ENCODE measurements at regions not wholly inside any gene's neighbourhood (a gene's known extent, or its start where the extent isn't known, plus 50 kb on each side); places are given as distances from the start of the nearest gene placed in this dataset.

DNA sequence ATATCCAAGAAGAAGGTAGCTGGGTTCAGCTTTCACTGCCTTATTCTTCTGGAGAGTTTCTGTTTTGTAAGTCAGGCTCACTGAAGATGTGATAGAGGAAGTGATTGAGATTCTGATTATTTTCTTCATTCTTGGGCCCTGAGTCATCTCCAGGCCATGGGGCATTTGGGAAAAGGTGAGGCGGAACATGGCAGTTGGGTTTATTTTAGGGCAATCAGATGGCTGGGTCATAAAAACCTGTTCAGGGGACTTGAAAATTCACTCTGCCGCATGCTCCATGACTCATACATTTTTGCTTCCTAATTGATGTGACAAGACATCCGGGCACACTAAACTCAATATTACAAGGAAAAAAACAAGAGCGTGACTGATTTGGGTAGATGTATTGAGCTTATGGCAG, 265.7 kb upstream of the KLF4 start:
- H3K36me3 ChIP-seq (ENCODE audit: control insufficient read depth in 3 of 3, insufficient read depth in 3 of 3, low read length in 3 of 3), result no peaks in the 10 kb centered on the region
- H3K4me1 ChIP-seq (ENCODE audit: control insufficient read depth in 3 of 3, insufficient read depth in 3 of 3, low read length in 3 of 3), result peaks cover 17 to 24% (median 18%) of the 10 kb centered on the region in 3 donors
- no peak overlapping the region for H3K4me3 ChIP-seq (ENCODE audit: low read length in 3 of 3)
- H3K27me3 ChIP-seq (ENCODE audit: control insufficient read depth in 3 of 3, insufficient read depth in 3 of 3, low read length in 3 of 3), result no peaks in the 10 kb centered on the region
- no peaks in the 10 kb centered on the region for H3K9me3 ChIP-seq (ENCODE audit: control insufficient read depth in 3 of 3, low read length in 3 of 3)
- H3K9ac ChIP-seq (ENCODE audit: low read depth in 1 of 3, low read length in 3 of 3), result no peak overlapping the region
- no peak overlapping the region for H3K27ac ChIP-seq (ENCODE audit: low read depth, low read length)

DNA sequence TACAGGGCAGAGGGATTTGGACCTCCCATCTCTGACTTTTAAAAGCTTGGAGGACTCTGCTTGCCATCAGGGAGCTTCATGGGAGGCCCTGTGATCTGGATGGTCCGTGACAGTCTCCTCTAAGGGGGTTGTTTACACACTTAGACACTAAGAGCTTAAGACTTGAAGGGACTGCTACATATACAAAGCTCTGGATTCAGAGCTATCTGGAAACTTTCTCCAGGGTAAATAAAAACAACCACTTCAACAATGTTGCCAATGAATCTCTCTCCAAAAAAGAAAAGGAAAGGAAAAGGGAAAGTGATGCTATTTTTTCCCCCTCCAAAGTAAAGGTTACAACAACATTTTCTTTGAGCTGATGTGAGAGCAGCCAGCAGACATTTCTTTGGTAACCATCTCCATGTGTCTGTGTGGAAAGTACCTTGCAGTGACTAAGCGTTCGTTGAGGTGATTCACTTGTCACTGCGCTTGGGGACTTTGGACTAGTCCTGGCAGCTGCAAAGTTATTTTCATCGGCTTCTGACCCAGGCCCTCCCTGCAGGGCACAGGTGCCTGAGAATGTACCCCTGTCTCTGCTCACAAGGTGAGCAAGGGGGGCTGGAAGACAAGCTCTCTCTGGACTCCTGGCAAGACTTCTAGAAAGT, 262.1 kb upstream of the KLF4 start:
- H3K27ac ChIP-seq (ENCODE audit: low read depth, low read length), result peak overlapping the region; percentile 84
- H3K4me3 ChIP-seq (ENCODE audit: low read length in 3 of 3), result no peak overlapping the region
- no peaks in the 10 kb centered on the region for H3K9me3 ChIP-seq (ENCODE audit: control insufficient read depth in 3 of 3, low read length in 3 of 3)
- peaks cover 31 to 33% (median 32%) of the 10 kb centered on the region in 3 donors for H3K4me1 ChIP-seq (ENCODE audit: control insufficient read depth in 3 of 3, insufficient read depth in 3 of 3, low read length in 3 of 3)
- H3K9ac ChIP-seq (ENCODE audit: low read depth in 1 of 3, low read length in 3 of 3), result no peak overlapping the region
- H3K27me3 ChIP-seq (ENCODE audit: control insufficient read depth in 3 of 3, insufficient read depth in 3 of 3, low read length in 3 of 3), result no peaks in the 10 kb centered on the region
- H3K36me3 ChIP-seq (ENCODE audit: control insufficient read depth in 3 of 3, insufficient read depth in 3 of 3, low read length in 3 of 3), result no peaks in the 10 kb centered on the region

DNA sequence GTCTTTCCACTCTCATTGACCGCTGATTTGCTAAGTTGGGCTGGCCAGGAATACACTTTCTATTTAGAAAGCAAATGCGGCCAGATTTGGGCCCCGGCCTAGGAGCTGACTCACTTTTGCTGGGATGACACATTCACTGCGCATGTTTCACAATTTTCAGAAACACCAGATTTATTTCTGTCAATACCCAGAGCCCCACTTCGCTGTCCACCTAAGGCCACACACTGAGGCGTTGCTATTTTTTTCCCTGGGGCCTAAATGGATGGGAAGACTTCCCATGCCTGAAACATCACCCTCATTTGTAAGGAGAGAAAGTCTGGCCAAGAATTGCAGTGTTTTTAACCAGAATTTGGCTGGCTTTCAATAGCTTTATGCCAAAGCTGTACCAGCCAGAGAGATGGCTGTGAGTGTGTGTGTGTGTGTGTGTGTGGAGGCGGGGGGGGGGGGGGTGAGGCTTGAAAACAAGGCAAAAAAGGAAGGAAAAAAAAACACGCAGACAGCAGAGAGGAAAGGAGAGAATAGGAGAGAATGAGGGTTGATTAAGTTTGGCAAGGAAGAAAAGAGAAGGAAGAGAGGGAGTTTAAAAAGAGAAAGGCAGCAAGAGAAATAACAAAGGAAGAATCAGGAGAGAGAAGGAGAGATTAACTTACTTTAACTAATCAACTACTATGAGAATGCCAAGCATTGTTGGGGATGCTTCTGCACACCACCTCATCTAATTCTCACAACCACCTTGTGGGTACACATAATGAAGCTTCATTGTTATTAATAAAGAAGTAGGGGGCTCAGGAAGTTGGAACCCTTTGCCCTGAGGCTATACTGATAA, 261.4 kb upstream of the KLF4 start:
- H3K9ac ChIP-seq (ENCODE audit: low read depth in 1 of 3, low read length in 3 of 3), result no peak overlapping the region
- peak overlapping the region; percentile 84 for H3K27ac ChIP-seq (ENCODE audit: low read depth, low read length)
- peaks cover 31 to 33% (median 32%) of the 10 kb centered on the region in 3 donors for H3K4me1 ChIP-seq (ENCODE audit: control insufficient read depth in 3 of 3, insufficient read depth in 3 of 3, low read length in 3 of 3)
- no peak overlapping the region for H3K4me3 ChIP-seq (ENCODE audit: low read length in 3 of 3)
- no peaks in the 10 kb centered on the region for H3K36me3 ChIP-seq (ENCODE audit: control insufficient read depth in 3 of 3, insufficient read depth in 3 of 3, low read length in 3 of 3)
- no peaks in the 10 kb centered on the region for H3K9me3 ChIP-seq (ENCODE audit: control insufficient read depth in 3 of 3, low read length in 3 of 3)
- H3K27me3 ChIP-seq (ENCODE audit: control insufficient read depth in 3 of 3, insufficient read depth in 3 of 3, low read length in 3 of 3), result no peaks in the 10 kb centered on the region

DNA sequence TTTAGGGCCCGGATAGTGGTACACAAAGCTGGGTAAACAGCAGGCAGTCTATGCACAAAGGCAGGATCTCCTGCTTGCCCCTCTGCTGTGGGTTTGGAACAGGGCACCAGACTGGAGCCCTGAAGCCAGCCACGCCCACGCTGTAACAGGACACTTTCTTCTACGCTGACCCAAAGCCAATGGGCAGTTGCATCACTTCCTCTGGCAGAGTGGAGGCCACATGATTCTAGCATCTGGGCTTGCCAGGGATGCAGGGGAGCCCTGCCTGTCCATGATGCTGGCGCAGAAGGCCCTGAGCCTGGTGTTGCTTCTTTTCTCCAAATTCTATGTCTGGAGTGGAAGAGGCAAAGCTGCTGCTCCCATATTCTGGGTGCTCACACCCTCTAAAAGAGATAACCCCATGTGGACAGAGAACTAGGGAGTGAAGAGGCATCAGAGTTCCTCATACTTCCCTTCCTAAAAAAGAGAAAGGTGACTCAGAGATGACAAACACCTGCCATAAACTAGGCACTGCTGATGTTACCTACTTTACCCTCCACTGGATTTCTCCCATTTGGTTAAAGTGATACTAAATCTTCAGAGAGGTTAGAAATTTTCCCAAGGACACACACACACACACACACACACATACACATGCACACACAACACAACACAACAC, 260.3 kb upstream of the KLF4 start:
- H3K27ac ChIP-seq (ENCODE audit: low read depth, low read length), result peak overlapping the region; percentile 84
- peaks cover 31 to 33% (median 32%) of the 10 kb centered on the region in 3 donors for H3K4me1 ChIP-seq (ENCODE audit: control insufficient read depth in 3 of 3, insufficient read depth in 3 of 3, low read length in 3 of 3)

DNA sequence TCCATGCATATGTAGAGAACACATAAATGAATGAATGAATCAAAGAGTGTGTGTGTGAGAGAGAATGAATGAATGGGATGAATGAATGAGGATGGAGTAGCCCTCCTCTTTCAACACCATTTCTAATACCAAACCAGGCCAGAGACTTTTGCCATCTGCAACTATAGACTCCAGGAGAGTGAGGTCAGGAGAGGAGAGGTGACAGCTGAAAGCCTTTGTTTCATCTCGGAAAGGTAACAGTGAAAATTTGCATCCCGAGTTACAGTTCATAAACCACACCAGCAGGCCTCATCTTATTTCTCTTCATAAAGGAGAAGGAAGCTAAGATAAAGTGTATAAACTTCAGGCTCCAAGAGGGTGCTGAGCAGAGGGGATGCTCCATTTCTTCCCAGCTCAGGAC, 255.3 kb upstream of the KLF4 start:
- H3K27me3 ChIP-seq (ENCODE audit: control insufficient read depth in 3 of 3, insufficient read depth in 3 of 3, low read length in 3 of 3), result no peaks in the 10 kb centered on the region
- no peaks in the 10 kb centered on the region for H3K36me3 ChIP-seq (ENCODE audit: control insufficient read depth in 3 of 3, insufficient read depth in 3 of 3, low read length in 3 of 3)
- H3K4me1 ChIP-seq (ENCODE audit: control insufficient read depth in 3 of 3, insufficient read depth in 3 of 3, low read length in 3 of 3), result peaks cover 11 to 15% (median 15%) of the 10 kb centered on the region in 3 donors
- H3K27ac ChIP-seq (ENCODE audit: low read depth, low read length), result no peak overlapping the region
- H3K9ac ChIP-seq (ENCODE audit: low read depth in 1 of 3, low read length in 3 of 3), result no peak overlapping the region
- H3K4me3 ChIP-seq (ENCODE audit: low read length in 3 of 3), result no peak overlapping the region
- no peaks in the 10 kb centered on the region for H3K9me3 ChIP-seq (ENCODE audit: control insufficient read depth in 3 of 3, low read length in 3 of 3)

More for the DNA sequence above, 260.3 kb upstream of the KLF4 start:
- Histone ChIP-seq H3K9ac (ENCODE audit: low read depth in 1 of 3, low read length in 3 of 3) (peak overlapping the region in 2 of 3 donors; percentile 23 to 66), H3K36me3 (ENCODE audit: control insufficient read depth in 3 of 3, insufficient read depth in 3 of 3, low read length in 3 of 3) (no peaks in the 10 kb centered on the region), H3K9me3 (ENCODE audit: control insufficient read depth in 3 of 3, low read length in 3 of 3) (no peaks in the 10 kb centered on the region), H3K27me3 (ENCODE audit: control insufficient read depth in 3 of 3, insufficient read depth in 3 of 3, low read length in 3 of 3) (no peaks in the 10 kb centered on the region), H3K4me3 (ENCODE audit: low read length in 3 of 3) (peak overlapping the region in 1 of 3 donors; percentile 49)

DNA sequence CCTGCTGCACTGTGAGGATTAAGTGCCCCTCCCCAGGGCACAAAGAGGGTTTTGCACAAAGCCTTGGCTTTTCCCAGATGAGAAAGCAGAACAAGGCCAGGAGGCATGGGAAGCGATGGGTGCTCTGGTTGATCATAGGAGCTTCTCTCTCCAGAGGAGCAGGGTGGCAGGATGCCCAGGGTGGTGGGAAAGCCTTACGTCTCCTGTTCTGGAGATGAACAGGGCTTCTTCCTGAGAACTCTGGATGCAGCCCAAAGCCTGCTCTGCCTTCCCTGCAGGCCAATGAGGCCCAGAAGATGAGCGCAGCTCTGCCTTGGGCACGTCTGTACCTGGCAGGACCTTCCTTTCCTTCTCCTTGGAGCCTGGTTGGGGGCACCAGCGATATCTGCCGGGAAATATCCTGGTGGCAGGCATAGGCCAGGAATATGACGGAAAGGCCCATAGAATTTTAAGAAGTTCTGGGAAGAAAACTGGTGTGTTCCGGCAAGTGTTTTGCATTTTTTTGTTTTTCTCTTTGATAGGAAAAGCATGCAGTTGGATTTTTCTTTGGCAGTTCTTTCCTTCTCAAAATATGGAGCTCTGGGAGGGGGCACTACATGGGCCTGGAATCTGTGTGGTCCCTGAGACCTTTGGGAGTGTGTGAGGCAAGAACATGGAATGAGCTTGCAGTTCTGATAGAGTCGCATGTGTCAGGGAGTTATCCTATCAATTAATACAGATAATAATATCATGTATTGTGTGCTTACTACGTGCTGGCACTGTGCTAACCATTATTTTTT, 253.2 kb upstream of the KLF4 start:
- Histone ChIP-seq H3K27ac (ENCODE audit: low read depth, low read length) (no peak overlapping the region), H3K36me3 (ENCODE audit: control insufficient read depth in 3 of 3, insufficient read depth in 3 of 3, low read length in 3 of 3) (no peaks in the 10 kb centered on the region), H3K4me3 (ENCODE audit: low read length in 3 of 3) (no peak overlapping the region), H3K9me3 (ENCODE audit: control insufficient read depth in 3 of 3, low read length in 3 of 3) (no peaks in the 10 kb centered on the region), H3K9ac (ENCODE audit: low read depth in 1 of 3, low read length in 3 of 3) (no peak overlapping the region), H3K4me1 (ENCODE audit: control insufficient read depth in 3 of 3, insufficient read depth in 3 of 3, low read length in 3 of 3) (peaks cover 13 to 18% (median 16%) of the 10 kb centered on the region in 3 donors), H3K27me3 (ENCODE audit: control insufficient read depth in 3 of 3, insufficient read depth in 3 of 3, low read length in 3 of 3) (no peaks in the 10 kb centered on the region)

DNA sequence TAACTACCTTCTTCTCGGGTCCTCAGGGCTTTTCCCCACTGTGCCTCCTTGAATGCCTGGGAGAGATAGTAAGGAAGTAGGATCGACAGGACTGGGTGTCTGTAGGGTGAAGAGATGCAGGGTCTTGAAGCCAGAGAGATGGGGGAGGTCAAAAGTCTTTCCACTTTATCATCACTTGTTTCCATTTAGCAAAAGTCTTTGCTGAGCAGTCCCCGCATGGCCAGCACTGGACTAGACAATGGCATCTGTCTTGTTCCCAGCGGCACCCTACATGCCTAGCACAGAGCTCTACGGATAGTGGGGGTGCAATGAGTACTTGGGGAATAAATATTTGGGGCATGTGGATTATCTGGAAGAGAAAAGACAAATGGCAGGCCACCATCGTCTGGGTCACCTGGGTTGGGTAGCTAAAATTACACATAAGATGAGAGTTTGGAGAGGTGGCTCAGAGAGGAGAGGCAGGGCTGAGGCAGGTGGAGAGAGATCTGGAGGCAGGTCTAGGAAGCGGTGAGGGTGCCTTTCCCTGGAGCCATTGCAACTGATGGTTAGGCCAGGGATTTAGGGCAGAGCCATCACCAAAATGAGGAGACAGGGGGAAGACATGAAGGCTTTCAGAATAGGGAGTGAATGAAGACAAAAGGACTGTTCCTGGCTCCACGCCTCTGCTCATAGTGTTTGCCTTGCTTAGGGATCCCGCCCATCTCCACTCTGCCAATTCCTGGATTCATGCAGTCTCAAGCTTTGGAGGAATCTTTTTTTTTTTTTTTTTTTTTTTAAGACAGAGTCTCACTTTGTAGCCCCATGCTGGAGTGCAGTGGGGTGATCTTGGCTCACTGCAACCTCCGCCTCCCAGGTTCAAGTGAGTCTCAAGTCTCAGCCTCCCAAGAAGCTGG, 250.8 kb upstream of the KLF4 start:
- H3K27ac ChIP-seq (ENCODE audit: low read depth, low read length), result peak overlapping the region; percentile 14
- no peaks in the 10 kb centered on the region for H3K36me3 ChIP-seq (ENCODE audit: control insufficient read depth in 3 of 3, insufficient read depth in 3 of 3, low read length in 3 of 3)
- no peak overlapping the region for H3K9ac ChIP-seq (ENCODE audit: low read depth in 1 of 3, low read length in 3 of 3)
- H3K27me3 ChIP-seq (ENCODE audit: control insufficient read depth in 3 of 3, insufficient read depth in 3 of 3, low read length in 3 of 3), result no peaks in the 10 kb centered on the region
- H3K4me1 ChIP-seq (ENCODE audit: control insufficient read depth in 3 of 3, insufficient read depth in 3 of 3, low read length in 3 of 3), result peaks cover 13 to 22% (median 18%) of the 10 kb centered on the region in 3 donors
- H3K9me3 ChIP-seq (ENCODE audit: control insufficient read depth in 3 of 3, low read length in 3 of 3), result no peaks in the 10 kb centered on the region
- H3K4me3 ChIP-seq (ENCODE audit: low read length in 3 of 3), result no peak overlapping the region

DNA sequence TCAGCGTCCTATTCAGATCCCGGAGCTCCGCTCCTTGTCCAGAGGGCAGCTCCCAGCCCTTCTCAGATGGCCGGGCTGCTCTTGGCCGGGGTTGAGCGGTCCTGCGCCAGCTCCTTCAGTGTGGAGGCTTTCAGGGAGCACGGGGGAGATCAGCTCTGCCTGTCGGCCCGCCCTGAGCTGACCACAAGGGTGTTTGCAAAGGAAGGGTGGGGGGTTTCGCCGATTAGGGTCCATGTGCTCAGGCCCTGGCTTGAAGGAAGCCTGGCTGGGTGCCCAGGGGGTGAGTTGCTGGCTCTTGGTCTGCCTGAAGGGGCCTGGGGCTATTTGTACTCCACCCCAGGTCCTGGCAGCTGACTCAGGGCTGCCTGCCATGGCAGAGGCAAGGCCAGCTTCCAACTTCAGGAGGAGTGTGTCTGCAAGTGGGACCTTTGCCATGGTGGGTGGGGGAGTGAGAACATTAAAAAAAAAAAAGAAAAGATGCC, 250.1 kb upstream of the KLF4 start:
- no peaks in the 10 kb centered on the region for H3K36me3 ChIP-seq (ENCODE audit: control insufficient read depth in 3 of 3, insufficient read depth in 3 of 3, low read length in 3 of 3)

DNA sequence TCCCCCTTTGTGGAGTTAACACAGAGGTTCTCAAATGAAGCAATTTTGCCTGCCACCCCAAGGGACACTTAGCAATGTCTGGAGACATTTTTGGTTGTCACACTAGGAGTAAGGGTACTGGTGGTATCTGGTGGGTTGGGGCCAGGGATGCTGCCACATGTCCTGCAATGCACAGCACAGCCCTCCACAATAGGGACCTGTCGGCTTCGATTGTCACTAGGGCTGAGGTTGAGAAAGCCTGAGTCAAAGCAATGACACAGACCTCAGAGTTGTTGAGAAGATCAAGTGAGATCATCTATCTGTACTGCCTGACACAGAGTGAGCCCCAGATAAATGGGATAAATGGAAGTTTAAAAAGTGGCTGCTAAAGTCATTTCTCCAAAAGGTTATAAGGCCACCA, 249.2 kb upstream of the KLF4 start:
- Histone ChIP-seq H3K9ac (ENCODE audit: low read depth in 1 of 3, low read length in 3 of 3) (peak overlapping the region in 1 of 3 donors; percentile 12), H3K27ac (ENCODE audit: low read depth, low read length) (peak overlapping the region; percentile 68), H3K4me1 (ENCODE audit: control insufficient read depth in 3 of 3, insufficient read depth in 3 of 3, low read length in 3 of 3) (peaks cover 13 to 29% (median 21%) of the 10 kb centered on the region in 3 donors)

More for the DNA sequence above, 250.1 kb upstream of the KLF4 start:
- Histone ChIP-seq H3K27ac (ENCODE audit: low read depth, low read length) (peak overlapping the region; percentile 14), H3K9ac (ENCODE audit: low read depth in 1 of 3, low read length in 3 of 3) (peak overlapping the region in 2 of 3 donors; percentile 47 to 60), H3K27me3 (ENCODE audit: control insufficient read depth in 3 of 3, insufficient read depth in 3 of 3, low read length in 3 of 3) (no peaks in the 10 kb centered on the region), H3K4me3 (ENCODE audit: low read length in 3 of 3) (peak overlapping the region in 1 of 3 donors; percentile 29), H3K9me3 (ENCODE audit: control insufficient read depth in 3 of 3, low read length in 3 of 3) (no peaks in the 10 kb centered on the region), H3K4me1 (ENCODE audit: control insufficient read depth in 3 of 3, insufficient read depth in 3 of 3, low read length in 3 of 3) (peaks cover 13 to 24% (median 21%) of the 10 kb centered on the region in 3 donors)

More for the DNA sequence above, 249.2 kb upstream of the KLF4 start:
- H3K36me3 ChIP-seq (ENCODE audit: control insufficient read depth in 3 of 3, insufficient read depth in 3 of 3, low read length in 3 of 3), result no peaks in the 10 kb centered on the region
- no peaks in the 10 kb centered on the region for H3K27me3 ChIP-seq (ENCODE audit: control insufficient read depth in 3 of 3, insufficient read depth in 3 of 3, low read length in 3 of 3)
- H3K4me3 ChIP-seq (ENCODE audit: low read length in 3 of 3), result no peak overlapping the region
- no peaks in the 10 kb centered on the region for H3K9me3 ChIP-seq (ENCODE audit: control insufficient read depth in 3 of 3, low read length in 3 of 3)
